ENCODE measurements at regions not wholly inside any gene's neighbourhood (a gene's known extent, or its start where the extent isn't known, plus 50 kb on each side); places are given as distances from the start of the nearest gene placed in this dataset.

DNA sequence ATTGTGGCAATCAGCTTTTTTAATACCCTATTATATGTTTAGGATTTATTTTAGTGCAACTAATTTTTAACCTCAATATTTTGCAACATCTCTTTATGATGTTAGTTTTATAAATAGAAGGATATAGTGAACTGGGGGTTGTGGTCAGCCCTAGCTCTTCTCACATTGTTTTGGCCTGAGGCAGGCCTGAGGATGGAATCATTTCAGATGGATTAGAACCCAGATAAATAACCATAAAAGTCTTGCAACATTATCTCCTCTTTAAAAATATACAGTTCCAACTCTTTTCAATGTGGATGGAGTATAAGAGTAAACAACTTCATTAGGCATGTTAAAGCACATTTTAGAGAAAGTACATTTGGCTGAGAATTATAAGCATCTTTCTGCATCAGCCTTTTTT, 522.7 kb downstream of the NR2F1-AS1 start:
- no peak overlapping the region for H3K4me3 ChIP-seq
- DNase-seq (ENCODE audit: low spot score), result no peak
- TF ChIP-seq, protein P1, sequence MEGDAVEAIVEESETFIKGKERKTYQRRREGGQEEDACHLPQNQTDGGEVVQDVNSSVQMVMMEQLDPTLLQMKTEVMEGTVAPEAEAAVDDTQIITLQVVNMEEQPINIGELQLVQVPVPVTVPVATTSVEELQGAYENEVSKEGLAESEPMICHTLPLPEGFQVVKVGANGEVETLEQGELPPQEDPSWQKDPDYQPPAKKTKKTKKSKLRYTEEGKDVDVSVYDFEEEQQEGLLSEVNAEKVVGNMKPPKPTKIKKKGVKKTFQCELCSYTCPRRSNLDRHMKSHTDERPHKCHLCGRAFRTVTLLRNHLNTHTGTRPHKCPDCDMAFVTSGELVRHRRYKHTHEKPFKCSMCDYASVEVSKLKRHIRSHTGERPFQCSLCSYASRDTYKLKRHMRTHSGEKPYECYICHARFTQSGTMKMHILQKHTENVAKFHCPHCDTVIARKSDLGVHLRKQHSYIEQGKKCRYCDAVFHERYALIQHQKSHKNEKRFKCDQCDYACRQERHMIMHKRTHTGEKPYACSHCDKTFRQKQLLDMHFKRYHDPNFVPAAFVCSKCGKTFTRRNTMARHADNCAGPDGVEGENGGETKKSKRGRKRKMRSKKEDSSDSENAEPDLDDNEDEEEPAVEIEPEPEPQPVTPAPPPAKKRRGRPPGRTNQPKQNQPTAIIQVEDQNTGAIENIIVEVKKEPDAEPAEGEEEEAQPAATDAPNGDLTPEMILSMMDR (IDR thresholded peaks at IDR 0.05), result no peak
- H3K27ac ChIP-seq, result no peak overlapping the region

DNA sequence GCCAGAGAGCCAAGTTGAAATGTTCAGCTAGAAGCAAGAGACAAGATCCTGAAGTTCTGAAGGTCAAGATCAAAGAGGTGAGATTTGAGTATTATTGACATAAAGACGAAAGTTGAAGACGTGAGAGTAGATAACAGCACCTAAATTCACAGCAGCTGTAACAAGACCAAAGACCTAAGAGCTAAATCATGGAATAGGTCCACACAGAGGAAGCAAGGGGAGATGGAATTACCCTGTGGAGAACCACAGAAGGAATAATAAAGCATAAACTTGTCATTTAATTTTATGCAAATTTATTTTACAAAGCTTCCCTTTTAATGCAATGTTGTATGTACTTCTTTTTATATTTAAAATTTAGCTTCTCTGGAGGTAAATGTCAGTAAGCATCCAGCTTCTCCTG, 523.7 kb downstream of the NR2F1-AS1 start:
- DNase-seq (ENCODE audit: low spot score), result no peak
- TF ChIP-seq, protein P1 (IDR thresholded peaks at IDR 0.05), result no peak
- no peak overlapping the region for H3K4me3 ChIP-seq
- no peak overlapping the region for H3K27ac ChIP-seq

DNA sequence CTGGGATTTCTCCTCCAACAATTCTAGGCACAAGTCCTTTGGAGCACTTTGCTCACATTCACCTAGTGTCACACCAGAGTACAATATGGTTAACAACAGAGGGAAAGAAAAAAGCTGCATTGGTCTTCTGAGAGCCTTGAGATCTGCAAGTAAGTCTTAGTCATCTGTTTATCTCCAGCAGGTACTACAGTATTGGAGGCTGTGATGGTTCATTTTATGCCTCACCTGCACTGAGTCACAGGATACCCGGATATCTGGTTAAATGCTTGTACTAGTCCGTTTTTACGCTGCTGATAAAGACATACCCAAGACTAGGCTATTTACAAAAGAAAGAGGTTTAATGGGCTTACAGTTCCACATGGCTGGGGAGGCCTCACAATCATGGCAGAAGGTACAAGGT, 525.0 kb downstream of the NR2F1-AS1 start:
- Histone ChIP-seq H3K27ac (no peak overlapping the region), H3K4me3 (no peak overlapping the region)
- DNase-seq (ENCODE audit: low spot score), result no peak
- TF ChIP-seq, protein P1 (IDR thresholded peaks at IDR 0.05), result no peak

DNA sequence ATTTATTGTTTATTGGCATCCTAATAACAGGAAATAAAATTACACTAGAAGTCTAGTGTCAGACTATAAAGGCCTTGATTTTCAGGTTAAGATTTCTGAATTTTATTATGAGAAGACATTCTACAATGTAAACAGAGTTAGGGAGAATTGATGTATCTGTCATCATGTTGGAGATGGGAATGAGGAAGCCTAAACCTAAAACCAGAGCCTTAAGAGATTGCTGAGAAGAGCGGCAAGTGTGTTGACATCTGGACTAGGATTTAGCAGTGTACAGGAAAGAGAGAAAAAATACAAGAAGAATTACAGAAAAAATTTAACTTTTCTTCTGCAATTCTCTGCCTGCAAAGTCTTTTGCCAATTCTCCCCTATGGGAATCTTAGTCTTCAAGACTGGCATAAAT, 525.5 kb downstream of the NR2F1-AS1 start:
- TF ChIP-seq, protein P1 (IDR thresholded peaks at IDR 0.05), result no peak
- no peak overlapping the region for H3K27ac ChIP-seq
- no peak for DNase-seq (ENCODE audit: low spot score)
- no peak overlapping the region for H3K4me3 ChIP-seq

DNA sequence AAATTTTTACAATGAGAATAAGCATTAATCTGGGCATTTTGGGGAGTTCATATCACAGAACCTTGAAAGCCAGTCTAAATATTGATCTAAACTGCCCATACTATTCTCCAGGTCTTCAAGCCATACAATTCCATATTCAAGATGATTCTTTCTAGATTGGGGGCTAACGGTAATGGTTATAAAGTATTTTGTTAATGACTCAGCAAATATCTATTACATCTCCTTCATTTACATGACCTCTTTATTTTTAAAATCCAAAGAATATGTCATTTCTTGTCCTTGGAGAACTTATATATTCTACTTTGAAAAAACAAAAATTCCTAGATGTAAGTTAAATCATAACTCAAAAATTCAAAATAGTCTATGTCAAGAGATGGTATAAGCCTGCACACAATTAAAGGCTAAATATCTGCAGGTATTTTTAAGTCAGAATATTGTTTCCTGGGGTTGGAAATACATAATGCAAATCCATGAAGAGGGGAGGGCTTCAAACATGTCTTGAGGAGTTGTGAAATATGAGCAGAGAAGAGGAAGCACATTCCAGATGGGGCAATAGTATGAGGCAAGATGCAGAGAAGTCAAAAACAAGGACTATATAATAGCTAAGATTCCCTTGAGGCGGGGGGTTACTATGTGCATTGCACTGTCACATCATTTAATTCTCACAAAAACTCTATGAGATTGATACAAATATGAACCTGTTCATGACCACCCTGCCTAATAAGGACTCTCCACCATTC, 526.4 kb downstream of the NR2F1-AS1 start:
- no peak for DNase-seq (ENCODE audit: low spot score)
- TF ChIP-seq, protein P1 (IDR thresholded peaks at IDR 0.05), result no peak
- no peak overlapping the region for H3K4me3 ChIP-seq
- H3K27ac ChIP-seq, result no peak overlapping the region

DNA sequence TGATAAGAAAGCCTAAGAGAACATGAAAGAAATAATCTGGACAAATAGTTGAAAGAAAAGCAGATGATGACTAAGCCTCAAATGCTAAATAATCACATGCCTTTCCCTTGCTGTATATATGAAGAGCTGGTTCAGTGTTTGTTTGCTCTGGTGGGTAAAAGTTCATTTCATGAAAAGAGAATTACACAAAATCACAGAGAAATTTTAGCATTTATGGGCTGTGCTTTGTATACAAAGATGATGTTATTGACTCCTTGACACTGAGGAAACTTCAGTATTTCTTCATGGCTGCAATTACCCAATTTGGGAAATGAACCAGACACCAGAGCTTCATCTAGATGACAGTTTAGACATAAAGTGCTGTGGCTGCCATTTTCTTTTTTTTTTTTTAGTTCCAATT, 527.2 kb downstream of the NR2F1-AS1 start:
- Histone ChIP-seq H3K27ac (no peak overlapping the region), H3K4me3 (no peak overlapping the region)
- TF ChIP-seq, protein P1 (IDR thresholded peaks at IDR 0.05), result no peak
- no peak for DNase-seq (ENCODE audit: low spot score)

DNA sequence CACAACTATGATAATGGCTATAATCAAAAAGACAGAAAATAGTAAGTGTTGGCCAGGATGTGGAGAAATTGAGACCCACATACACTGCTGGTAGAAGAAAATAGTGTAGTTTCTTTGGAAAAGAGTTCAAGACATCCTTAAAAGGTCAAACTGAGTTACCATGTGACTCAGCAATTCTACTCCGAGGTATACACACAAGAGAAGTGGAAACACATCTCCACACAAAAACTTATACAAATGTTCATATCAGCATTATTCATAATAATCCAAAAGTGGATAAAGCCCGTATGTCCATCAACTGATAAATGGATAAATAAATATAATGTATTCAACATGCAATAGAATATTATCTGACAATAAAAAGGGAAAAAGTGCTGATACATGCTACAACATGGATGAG, 532.2 kb downstream of the NR2F1-AS1 start:
- TF ChIP-seq, protein P1 (IDR thresholded peaks at IDR 0.05), result no peak
- no peak for DNase-seq (ENCODE audit: low spot score)
- Histone ChIP-seq H3K4me3 (no peak overlapping the region), H3K27ac (no peak overlapping the region)
